ENCODE measurements at regions not wholly inside any gene's neighbourhood (a gene's known extent, or its start where the extent isn't known, plus 50 kb on each side); places are given as distances from the start of the nearest gene placed in this dataset.

DNA sequence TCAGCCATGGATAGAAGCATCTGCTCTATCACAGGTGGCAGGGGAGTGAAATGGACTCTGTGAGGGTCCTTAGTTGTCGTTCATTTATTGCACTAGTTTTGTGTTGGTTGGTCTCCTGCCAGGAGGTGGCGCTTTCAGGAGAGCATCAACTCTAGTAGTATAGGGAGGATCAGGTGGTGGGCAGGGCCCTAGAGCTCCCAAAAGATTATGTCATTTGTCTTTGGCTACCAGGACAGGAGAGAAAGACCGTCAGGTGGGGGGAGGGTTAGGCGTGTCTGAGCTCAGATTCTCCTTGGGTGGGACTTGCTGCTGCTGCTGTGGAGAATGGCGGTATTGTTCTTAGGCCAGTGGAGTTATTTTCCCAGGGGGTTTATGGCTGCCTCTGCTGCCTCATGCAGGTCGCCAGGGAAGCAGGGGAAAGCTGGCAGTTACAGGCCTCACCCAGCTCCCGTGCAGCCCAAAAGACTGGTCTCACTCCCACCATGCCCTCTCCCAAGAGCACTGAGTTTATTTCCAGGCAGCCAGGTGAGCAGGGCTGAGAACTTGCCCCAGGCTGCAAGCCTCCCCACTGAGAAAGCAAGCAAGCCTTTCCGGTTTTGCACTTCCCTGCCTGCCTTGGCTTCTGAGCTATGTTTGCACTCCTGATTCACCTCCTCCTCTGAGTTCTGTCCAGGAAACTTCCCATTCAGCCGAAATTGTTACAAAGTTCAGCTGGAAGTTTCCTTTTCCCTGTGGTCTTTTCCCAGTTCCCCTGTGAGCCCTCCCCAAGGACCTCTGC, 317.3 kb downstream of the TAF11L14 start:
- Histone ChIP-seq H3K36me3 (no peaks in the 10 kb centered on the region), H3K27ac (no peak overlapping the region), H3K4me1 (ENCODE audit: control insufficient read depth in 1 of 2, insufficient read depth in 1 of 2, low read depth in 1 of 2, low read length in 1 of 2) (no peaks in the 10 kb centered on the region), H3K27me3 (no peaks in the 10 kb centered on the region), H3K9me3 (no peaks in the 10 kb centered on the region), H3K4me3 (ENCODE audit: low read depth in 1 of 2, low read length in 1 of 2) (no peak overlapping the region)
- TF ChIP-seq CTCF (IDR thresholded peaks at IDR 0.05): no peak

DNA sequence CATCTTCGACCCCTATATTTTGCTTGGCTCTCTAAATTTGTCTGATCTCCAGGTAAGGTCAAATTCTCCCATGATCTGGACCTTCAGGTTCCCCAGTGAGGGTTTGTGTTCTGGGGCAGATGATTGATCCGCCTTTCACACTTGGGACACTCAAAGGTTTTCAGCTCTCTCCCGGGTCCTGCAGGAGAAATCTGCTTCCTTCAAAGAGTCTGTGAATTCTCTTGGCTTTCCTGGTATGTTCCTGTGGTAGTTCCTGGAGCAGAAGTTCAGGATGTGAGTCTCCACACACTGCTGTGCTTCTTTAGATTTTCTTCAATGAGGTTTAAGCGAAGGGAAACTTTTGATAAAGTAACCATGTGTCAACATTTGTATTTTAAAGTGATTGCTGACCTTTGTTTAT, 318.0 kb downstream of the TAF11L14 start:
- H3K27ac ChIP-seq: no peak overlapping the region
- H3K4me1 ChIP-seq (ENCODE audit: control insufficient read depth in 1 of 2, insufficient read depth in 1 of 2, low read depth in 1 of 2, low read length in 1 of 2): no peaks in the 10 kb centered on the region
- H3K27me3 ChIP-seq: no peaks in the 10 kb centered on the region
- no peak overlapping the region for H3K4me3 ChIP-seq (ENCODE audit: low read depth in 1 of 2, low read length in 1 of 2)
- no peak for TF ChIP-seq CTCF (IDR thresholded peaks at IDR 0.05)
- H3K36me3 ChIP-seq: no peaks in the 10 kb centered on the region
- no peaks in the 10 kb centered on the region for H3K9me3 ChIP-seq

GRCh38 chr5:17964067-17964466, 329.8 kb downstream of the TAF11L14 start:
- Histone ChIP-seq H3K4me3 (ENCODE audit: low read depth in 1 of 2, low read length in 1 of 2) (no peak overlapping the region), H3K27ac (no peak overlapping the region), H3K36me3 (no peaks in the 10 kb centered on the region), H3K27me3 (no peaks in the 10 kb centered on the region), H3K9me3 (no peaks in the 10 kb centered on the region), H3K4me1 (ENCODE audit: control insufficient read depth in 1 of 2, insufficient read depth in 1 of 2, low read depth in 1 of 2, low read length in 1 of 2) (no peaks in the 10 kb centered on the region)
- TF ChIP-seq CTCF (IDR thresholded peaks at IDR 0.05): no peak

DNA sequence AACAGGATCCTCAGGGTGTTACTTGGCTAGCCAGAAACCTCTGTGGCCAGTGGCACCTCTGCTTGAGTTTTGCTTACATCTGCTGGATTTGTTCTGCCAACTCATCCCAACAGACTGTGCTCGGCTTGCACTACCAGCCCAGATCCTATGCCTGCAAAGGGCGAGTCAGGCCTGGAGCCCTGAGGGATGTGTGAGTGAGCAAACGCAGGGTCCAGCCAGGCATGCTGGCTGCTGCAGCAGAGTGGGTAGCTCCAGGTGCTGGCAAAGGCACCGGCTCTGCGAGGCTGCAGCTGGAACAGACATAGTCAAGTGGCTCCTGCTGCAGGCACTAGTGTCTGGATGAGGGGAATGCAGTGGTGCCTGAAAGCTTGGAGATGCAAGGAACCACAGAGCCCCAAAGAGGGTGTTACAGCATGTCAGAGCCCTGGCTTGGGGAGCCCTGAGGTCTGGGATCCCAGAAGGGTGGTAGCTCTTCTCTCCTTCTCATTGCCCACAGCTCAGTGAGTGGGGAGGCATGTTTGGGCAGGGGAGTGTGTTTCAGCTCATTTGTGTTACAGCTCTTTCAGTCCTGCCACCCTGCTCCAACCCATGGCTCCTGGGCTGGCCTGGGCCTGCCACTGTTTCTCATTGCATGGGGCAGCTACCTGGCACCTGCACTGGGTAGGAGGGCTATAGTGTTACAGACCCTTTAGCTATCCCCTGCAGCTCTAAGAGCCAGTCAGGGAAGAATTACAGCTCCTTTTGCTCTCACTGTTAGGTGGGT, 332.6 kb downstream of the TAF11L14 start:
- Histone ChIP-seq H3K27ac (no peak overlapping the region), H3K4me1 (ENCODE audit: control insufficient read depth in 1 of 2, insufficient read depth in 1 of 2, low read depth in 1 of 2, low read length in 1 of 2) (no peaks in the 10 kb centered on the region), H3K9me3 (no peaks in the 10 kb centered on the region), H3K27me3 (no peaks in the 10 kb centered on the region), H3K4me3 (ENCODE audit: low read depth in 1 of 2, low read length in 1 of 2) (no peak overlapping the region), H3K36me3 (no peaks in the 10 kb centered on the region)
- TF ChIP-seq CTCF (IDR thresholded peaks at IDR 0.05): no peak

DNA sequence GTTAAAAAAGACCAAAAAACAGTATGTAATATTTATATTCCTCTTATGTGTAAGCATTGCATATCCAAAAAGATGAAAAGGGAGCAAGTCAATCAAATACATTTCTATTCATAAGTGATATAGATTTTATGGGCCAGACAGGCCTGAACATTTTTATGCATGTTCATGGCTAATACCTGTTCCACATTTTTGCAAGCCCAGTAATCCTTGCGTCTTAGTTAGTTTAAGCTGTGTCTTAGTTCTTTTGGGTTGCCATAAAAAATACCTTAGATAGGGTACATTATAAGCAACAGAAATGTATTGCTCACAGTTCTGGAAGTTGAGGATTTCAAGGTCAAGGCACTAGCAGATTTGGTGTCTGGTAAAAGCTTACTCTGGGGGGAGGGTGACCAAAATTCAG, 342.1 kb downstream of the TAF11L14 start:
- no peaks in the 10 kb centered on the region for H3K27me3 ChIP-seq
- H3K27ac ChIP-seq: no peak overlapping the region
- no peaks in the 10 kb centered on the region for H3K4me1 ChIP-seq (ENCODE audit: control insufficient read depth in 1 of 2, insufficient read depth in 1 of 2, low read depth in 1 of 2, low read length in 1 of 2)
- H3K4me3 ChIP-seq (ENCODE audit: low read depth in 1 of 2, low read length in 1 of 2): no peak overlapping the region
- no peak for TF ChIP-seq CTCF (IDR thresholded peaks at IDR 0.05)
- no peaks in the 10 kb centered on the region for H3K9me3 ChIP-seq
- no peaks in the 10 kb centered on the region for H3K36me3 ChIP-seq
